NB4 (cell line): ENCODE measurements at regions not wholly inside any gene's neighbourhood (a gene's known extent, or its start where the extent isn't known, plus 50 kb on each side); places are given as distances from the start of the nearest gene placed in this dataset.

Experiments
- CTCF ChIP-seq: IDR thresholded peaks from one replicate; pipeline ENCODE4 v1.5.1; 2012; ENCODE audit warnings: low read depth, low read length
- MAX ChIP-seq: IDR thresholded peaks from 2 replicates; pipeline ENCODE4 v1.6.1; 2011; ENCODE audit warnings: low read depth, low read length
- POLR2A ChIP-seq: IDR thresholded peaks from 2 replicates; pipeline ENCODE4 v1.6.1; 2011; ENCODE audit warnings: mild to moderate bottlenecking; ENCODE audit not compliant: insufficient read length; ENCODE audit errors: extremely low read depth

- TF ChIP-seq CTCF (no peak), POLR2A (no peak), MAX (no peak)
Observed at GRCh38 chr1:199898654-199899053, 128.9 kb upstream of the NR5A2 start.
